ENCODE measurements at regions not wholly inside any gene's neighbourhood (a gene's known extent, or its start where the extent isn't known, plus 50 kb on each side); places are given as distances from the start of the nearest gene placed in this dataset.
"Not testable (repeated sequence)": the region's sequence is repeated elsewhere in the genome, so short reads cannot be mapped to it uniquely, and the experiment has no call there.

GRCh38 chr19:28135825-28136224 lies 1077.1 kb downstream of the UQCRFS1 start:
- H3K4me3 ChIP-seq (ENCODE audit: low read length) = no peak overlapping the region
- DNase-seq (ENCODE audit: low read depth) = no peak
- TF ChIP-seq CTCF (IDR thresholded peaks at IDR 0.05; ENCODE audit: insufficient read depth, low read depth, low read length, missing control alignments) = no peak

- no peak for TF ChIP-seq CTCF (IDR thresholded peaks at IDR 0.05; ENCODE audit: insufficient read depth, low read depth, low read length, missing control alignments)
- no peak for DNase-seq (ENCODE audit: low read depth)
- H3K4me3 ChIP-seq (ENCODE audit: low read length) = no peak overlapping the region
Measured at GRCh38 chr19:28134311-28134710, 1078.6 kb downstream of the UQCRFS1 start.

GRCh38 chr19:28130881-28131280 lies 1082.1 kb downstream of the UQCRFS1 start:
- DNase-seq (ENCODE audit: low read depth); H3K4me3 ChIP-seq (ENCODE audit: low read length): not testable (repeated sequence)

GRCh38 chr19:28130066-28130511 lies 1082.9 kb downstream of the UQCRFS1 start:
- TF ChIP-seq CTCF (IDR thresholded peaks at IDR 0.05; ENCODE audit: insufficient read depth, low read depth, low read length, missing control alignments) = no peak
- DNase-seq (ENCODE audit: low read depth) = no peak
- no peak overlapping the region for H3K4me3 ChIP-seq (ENCODE audit: low read length)

- H3K4me3 ChIP-seq (ENCODE audit: low read length) = no peak overlapping the region
- no peak for TF ChIP-seq CTCF (IDR thresholded peaks at IDR 0.05; ENCODE audit: insufficient read depth, low read depth, low read length, missing control alignments)
- no peak for DNase-seq (ENCODE audit: low read depth)
Measured at GRCh38 chr19:28128341-28128740, 1084.6 kb downstream of the UQCRFS1 start.

GRCh38 chr19:28126135-28126898 lies 1086.6 kb downstream of the UQCRFS1 start:
- no peak for DNase-seq (ENCODE audit: low read depth)
- TF ChIP-seq CTCF (IDR thresholded peaks at IDR 0.05; ENCODE audit: insufficient read depth, low read depth, low read length, missing control alignments) = no peak

GRCh38 chr19:28122734-28123133 lies 1090.2 kb downstream of the UQCRFS1 start:
- DNase-seq (ENCODE audit: low read depth) = no peak

More at GRCh38 chr19:28126135-28126898, 1086.6 kb downstream of the UQCRFS1 start:
- no peak overlapping the region for H3K4me3 ChIP-seq (ENCODE audit: low read length)

More at GRCh38 chr19:28122734-28123133, 1090.2 kb downstream of the UQCRFS1 start:
- TF ChIP-seq CTCF (IDR thresholded peaks at IDR 0.05; ENCODE audit: insufficient read depth, low read depth, low read length, missing control alignments) = no peak
- H3K4me3 ChIP-seq (ENCODE audit: low read length) = no peak overlapping the region

Measured in epithelial cell of esophagus (primary cell).